Hepatocyte (in vitro differentiated cells): ENCODE measurements at regions not wholly inside any gene's neighbourhood (a gene's known extent, or its start where the extent isn't known, plus 50 kb on each side); places are given as distances from the start of the nearest gene placed in this dataset.

Experiments
- EZH2 ChIP-seq: fragments of 200-600 bp; sonication (generic); IDR thresholded peaks from 2 replicates; pipeline ENCODE4 v1.6.1; 2016; ENCODE audit warnings: antibody characterized with exemption, mild to moderate bottlenecking, borderline replicate concordance
- TF ChIP-seq, protein P1 (sequence below): fragments of 200-600 bp; sonication (generic); IDR thresholded peaks from 2 replicates; pipeline ENCODE4 v1.5.1; 2016; ENCODE audit warnings: antibody characterized with exemption, mild to moderate bottlenecking; ENCODE audit not compliant: poor library complexity

DNA sequence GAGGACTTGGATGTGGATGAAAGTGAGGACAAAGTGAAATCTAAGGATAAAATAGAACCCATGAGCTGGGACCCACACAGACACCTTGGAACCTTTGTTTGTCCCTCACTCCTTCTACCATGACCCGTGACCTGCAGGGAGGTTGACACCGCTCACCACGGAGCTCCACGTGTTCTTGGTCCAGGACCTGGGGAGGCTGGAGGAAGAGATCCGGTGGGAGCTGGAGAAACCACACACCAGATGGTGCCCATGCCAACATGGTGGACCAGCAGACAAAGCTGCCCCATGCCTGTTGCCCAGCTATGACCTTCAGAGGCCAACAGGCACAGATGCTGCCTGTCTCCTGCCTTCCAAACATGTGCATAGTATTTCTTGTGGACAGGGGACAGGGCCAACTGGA, 721.9 kb downstream of the PTPRU start:
- TF ChIP-seq, protein P1, sequence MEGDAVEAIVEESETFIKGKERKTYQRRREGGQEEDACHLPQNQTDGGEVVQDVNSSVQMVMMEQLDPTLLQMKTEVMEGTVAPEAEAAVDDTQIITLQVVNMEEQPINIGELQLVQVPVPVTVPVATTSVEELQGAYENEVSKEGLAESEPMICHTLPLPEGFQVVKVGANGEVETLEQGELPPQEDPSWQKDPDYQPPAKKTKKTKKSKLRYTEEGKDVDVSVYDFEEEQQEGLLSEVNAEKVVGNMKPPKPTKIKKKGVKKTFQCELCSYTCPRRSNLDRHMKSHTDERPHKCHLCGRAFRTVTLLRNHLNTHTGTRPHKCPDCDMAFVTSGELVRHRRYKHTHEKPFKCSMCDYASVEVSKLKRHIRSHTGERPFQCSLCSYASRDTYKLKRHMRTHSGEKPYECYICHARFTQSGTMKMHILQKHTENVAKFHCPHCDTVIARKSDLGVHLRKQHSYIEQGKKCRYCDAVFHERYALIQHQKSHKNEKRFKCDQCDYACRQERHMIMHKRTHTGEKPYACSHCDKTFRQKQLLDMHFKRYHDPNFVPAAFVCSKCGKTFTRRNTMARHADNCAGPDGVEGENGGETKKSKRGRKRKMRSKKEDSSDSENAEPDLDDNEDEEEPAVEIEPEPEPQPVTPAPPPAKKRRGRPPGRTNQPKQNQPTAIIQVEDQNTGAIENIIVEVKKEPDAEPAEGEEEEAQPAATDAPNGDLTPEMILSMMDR, result no peak
- no peak for TF ChIP-seq EZH2
